T-helper 1 cell (primary cell): ENCODE measurements at regions not wholly inside any gene's neighbourhood (a gene's known extent, or its start where the extent isn't known, plus 50 kb on each side); places are given as distances from the start of the nearest gene placed in this dataset.

ENCODE experiments used
- DNase-seq, 5 donors: peaks; one replicate each; pipeline ENCODE4 v3.0.0-alpha.2; 2012 to 2020

GRCh38 chr20:39853050-39853449 is 836.0 kb downstream of the MAFB start:
- no peak for DNase-seq

- DNase-seq = no peak
These were observed 837.6 kb downstream of the MAFB start for GRCh38 chr20:39851459-39851858.

- DNase-seq = no peak
These were observed 838.2 kb downstream of the MAFB start for GRCh38 chr20:39850821-39851330.

- no peak for DNase-seq
These were observed 838.8 kb downstream of the MAFB start for GRCh38 chr20:39850246-39850645.

- no peak for DNase-seq
These were observed 839.4 kb downstream of the MAFB start for GRCh38 chr20:39849664-39850063.

- no peak for DNase-seq
These were observed 839.9 kb downstream of the MAFB start for GRCh38 chr20:39849171-39849570.

- no peak for DNase-seq
These were observed 849.5 kb downstream of the MAFB start for GRCh38 chr20:39839399-39840119.

GRCh38 chr20:39837561-39837960 is 851.5 kb downstream of the MAFB start:
- DNase-seq = no peak

- DNase-seq = no peak
These were observed 853.8 kb downstream of the MAFB start for GRCh38 chr20:39835130-39835842.

GRCh38 chr20:39830903-39831302 is 858.1 kb downstream of the MAFB start:
- no peak for DNase-seq

- DNase-seq = peak in 1 of 5 donors; percentile 4
These were observed 859.4 kb downstream of the MAFB start for GRCh38 chr20:39829661-39830060.

GRCh38 chr20:39829256-39829655 is 859.8 kb downstream of the MAFB start:
- DNase-seq = no peak

- DNase-seq = peak in 1 of 5 donors; percentile 1
These were observed 863.1 kb downstream of the MAFB start for GRCh38 chr20:39825950-39826349.

- no peak for DNase-seq
These were observed 863.4 kb downstream of the DHX35 start for GRCh38 chr20:39825524-39825923.

- no peak for DNase-seq
These were observed 861.1 kb downstream of the DHX35 start for GRCh38 chr20:39823224-39823623.

GRCh38 chr20:39822667-39823066 is 860.5 kb downstream of the DHX35 start:
- DNase-seq = no peak

GRCh38 chr20:39813190-39813829 is 851.2 kb downstream of the DHX35 start:
- DNase-seq = no peak

GRCh38 chr20:39812116-39812515 is 850.0 kb downstream of the DHX35 start:
- no peak for DNase-seq

- DNase-seq = no peak
These were observed 848.2 kb downstream of the DHX35 start for GRCh38 chr20:39810309-39810708.

GRCh38 chr20:39808613-39809012 is 846.5 kb downstream of the DHX35 start:
- DNase-seq = no peak

- no peak for DNase-seq
These were observed 838.4 kb downstream of the DHX35 start for GRCh38 chr20:39800548-39800947.

GRCh38 chr20:39800111-39800510 is 838.0 kb downstream of the DHX35 start:
- DNase-seq = no peak

GRCh38 chr20:39799366-39799965 is 837.3 kb downstream of the DHX35 start:
- no peak for DNase-seq
